Breast epithelium (tissue), 4 donors: ENCODE measurements at regions not wholly inside any gene's neighbourhood (a gene's known extent, or its start where the extent isn't known, plus 50 kb on each side); places are given as distances from the start of the nearest gene placed in this dataset.
A peak's percentile ranks its signal among the peaks of the same experiment; 100 is the strongest.
"Not testable (repeated sequence)": the region's sequence is repeated elsewhere in the genome, so short reads cannot be mapped to it uniquely, and the experiment has no call there.

Experiments used
- DNase-seq, 2 donors: peaks; one replicate each; pipeline ENCODE4 v3.0.0-alpha.2; 2019; ENCODE audit warnings: low spot score in 2 of 2
- H3K27ac ChIP-seq, 2 donors: fragments of 200-600 bp; sonication (generic) in 1 of 2; one replicate each; pipeline ENCODE4 v1.5.1; 2016 to 2019; ENCODE audit warnings: mild to moderate bottlenecking in 1 of 2
- H3K27me3 ChIP-seq, 2 donors: fragments of 200-600 bp; sonication (generic) in 1 of 2; one replicate each; pipeline versions ENCODE4 v1.5.1 to v1.6.0; 2017 to 2019; ENCODE audit warnings: control low read depth in 1 of 2, mild to moderate bottlenecking in 1 of 2
- H3K36me3 ChIP-seq: fragments of 200-600 bp; one replicate; pipeline ENCODE4 v1.5.1; 2019
- H3K4me1 ChIP-seq, 2 donors: fragments of 200-600 bp; sonication (generic); one replicate each; pipeline ENCODE4 v1.5.1; 2016 to 2019; ENCODE audit warnings: control low read depth in 1 of 2
- H3K4me3 ChIP-seq, 3 donors: fragments of 200-600 bp; sonication (generic); 1 replicate in 2 of 3; 2 replicates in 1 of 3; pipeline ENCODE4 v1.5.1; 2016 to 2019; ENCODE audit warnings: mild to moderate bottlenecking in 3 of 3, moderate library complexity in 2 of 3
- H3K9me3 ChIP-seq, 2 donors: fragments of 200-600 bp; sonication (generic) in 1 of 2; one replicate each; pipeline ENCODE4 v1.5.1; 2016 to 2019; ENCODE audit warnings: control low read depth in 1 of 2
- CTCF ChIP-seq, 3 donors: fragments of 450-650 bp; IDR thresholded peaks; one replicate each; pipeline ENCODE4 v1.5.1; 2016 to 2017; ENCODE audit warnings: antibody characterized with exemption in 3 of 3, mild to moderate bottlenecking in 3 of 3, moderate library complexity in 3 of 3
- POLR2A ChIP-seq: fragments of 450-650 bp; IDR thresholded peaks from one replicate; pipeline ENCODE4 v1.6.1; 2016; ENCODE audit warnings: antibody characterized with exemption, mild to moderate bottlenecking, moderate library complexity
- POLR2AphosphoS5 ChIP-seq, 3 donors: sonication (generic); formaldehyde crosslinking; IDR thresholded peaks; one replicate each; pipeline ENCODE4 v1.6.1; 2017; ENCODE audit warnings: antibody characterized with exemption in 3 of 3
- intact Hi-C: fragments of 100-400 bp; cut with DNase I; formaldehyde crosslinking; loops from one replicate; pipeline ENCODE4 v1.15.1; 2023; ENCODE audit warnings: low total_unique reads

GRCh38 chr2:234172532-234172931 is 122.0 kb downstream of the SPP2 start:
- H3K36me3 ChIP-seq: no peaks in the 10 kb centered on the region
- H3K27me3 ChIP-seq: no peaks in the 10 kb centered on the region
- no peaks in the 10 kb centered on the region for H3K9me3 ChIP-seq
- no peaks in the 10 kb centered on the region for H3K4me1 ChIP-seq
- TF ChIP-seq POLR2A: no peak
- no peak for TF ChIP-seq POLR2AphosphoS5 (IDR thresholded peaks at IDR 0.05)
- TF ChIP-seq CTCF (IDR thresholded peaks at IDR 0.05): no peak
- H3K4me3 ChIP-seq: no peak overlapping the region
- H3K27ac ChIP-seq: no peak overlapping the region
- DNase-seq: no peak
- intact Hi-C loops: no loop called here

- no peaks in the 10 kb centered on the region for H3K27me3 ChIP-seq
- intact Hi-C loops: no loop called here
- H3K27ac ChIP-seq: no peak overlapping the region
- no peaks in the 10 kb centered on the region for H3K36me3 ChIP-seq
- no peaks in the 10 kb centered on the region for H3K9me3 ChIP-seq
- TF ChIP-seq POLR2AphosphoS5 (IDR thresholded peaks at IDR 0.05) (no peak), POLR2A (no peak), CTCF (IDR thresholded peaks at IDR 0.05) (no peak)
- DNase-seq: no peak
- H3K4me1 ChIP-seq: no peaks in the 10 kb centered on the region
- H3K4me3 ChIP-seq: no peak overlapping the region
Observed at GRCh38 chr2:234172066-234172465, 121.6 kb downstream of the SPP2 start.

- Histone ChIP-seq H3K36me3 (no peaks in the 10 kb centered on the region), H3K27ac (no peak overlapping the region), H3K27me3 (no peaks in the 10 kb centered on the region), H3K4me3 (no peak overlapping the region), H3K9me3 (no peaks in the 10 kb centered on the region), H3K4me1 (no peaks in the 10 kb centered on the region)
- no peak for DNase-seq
- TF ChIP-seq POLR2A: no peak
- no peak for TF ChIP-seq POLR2AphosphoS5 (IDR thresholded peaks at IDR 0.05)
- TF ChIP-seq CTCF (IDR thresholded peaks at IDR 0.05): no peak
- intact Hi-C loops: no loop called here
Observed at GRCh38 chr2:234171666-234172065, 121.2 kb downstream of the SPP2 start.

GRCh38 chr2:234169674-234170073 is 119.2 kb downstream of the SPP2 start:
- intact Hi-C loops: no loop called here
- Histone ChIP-seq H3K4me3 (no peak overlapping the region), H3K27ac (no peak overlapping the region), H3K36me3 (no peaks in the 10 kb centered on the region), H3K9me3 (no peaks in the 10 kb centered on the region), H3K27me3 (no peaks in the 10 kb centered on the region), H3K4me1 (no peaks in the 10 kb centered on the region)
- no peak for DNase-seq
- TF ChIP-seq CTCF (IDR thresholded peaks at IDR 0.05): no peak

- H3K36me3 ChIP-seq, H3K4me3 ChIP-seq, H3K4me1 ChIP-seq, intact Hi-C loops, H3K9me3 ChIP-seq, H3K27me3 ChIP-seq, H3K27ac ChIP-seq: not testable (repeated sequence)
- DNase-seq: peak in 1 of 2 donors; percentile 55
Observed at GRCh38 chr2:234168605-234169570, 118.4 kb downstream of the SPP2 start.
